ENCODE measurements at regions not wholly inside any gene's neighbourhood (a gene's known extent, or its start where the extent isn't known, plus 50 kb on each side); places are given as distances from the start of the nearest gene placed in this dataset.
A peak's percentile ranks its signal among the peaks of the same experiment; 100 is the strongest.

GRCh38 chr1:116854403-116854690 is 55.4 kb upstream of the PTGFRN start:
- H3K27me3 ChIP-seq: no peaks in the 10 kb centered on the region
- Mint-ChIP-seq H3K4me1 (peaks cover 49% of the 10 kb centered on the region), H3K36me3 (no peaks in the 10 kb centered on the region), H3K4me3 (peak overlapping the region; percentile 14), H3K9me3 (no peaks in the 10 kb centered on the region), H3K27ac (peak overlapping the region; percentile 43), H3K27me3 (ENCODE audit: insufficient read depth, low read depth) (peaks cover 9% of the 10 kb centered on the region)
- peaks cover 16% of the 10 kb centered on the region for H3F3A ChIP-seq (ENCODE audit: low read depth)
- H2AFZ ChIP-seq (replicated peaks): no peak overlapping the region
- no peak overlapping the region for H3K27ac ChIP-seq
- H3K9me3 ChIP-seq (ENCODE audit: low read depth): no peaks in the 10 kb centered on the region
- H4K20me1 ChIP-seq (ENCODE audit: low read depth): no peaks in the 10 kb centered on the region
- peaks cover 41% of the 10 kb centered on the region for H3K4me1 ChIP-seq
- TF ChIP-seq EZH2phosphoT487 (IDR thresholded peaks at IDR 0.05) (no peak), EZH2 (IDR thresholded peaks at IDR 0.05) (no peak)
- TF ChIP-seq, protein P1, sequence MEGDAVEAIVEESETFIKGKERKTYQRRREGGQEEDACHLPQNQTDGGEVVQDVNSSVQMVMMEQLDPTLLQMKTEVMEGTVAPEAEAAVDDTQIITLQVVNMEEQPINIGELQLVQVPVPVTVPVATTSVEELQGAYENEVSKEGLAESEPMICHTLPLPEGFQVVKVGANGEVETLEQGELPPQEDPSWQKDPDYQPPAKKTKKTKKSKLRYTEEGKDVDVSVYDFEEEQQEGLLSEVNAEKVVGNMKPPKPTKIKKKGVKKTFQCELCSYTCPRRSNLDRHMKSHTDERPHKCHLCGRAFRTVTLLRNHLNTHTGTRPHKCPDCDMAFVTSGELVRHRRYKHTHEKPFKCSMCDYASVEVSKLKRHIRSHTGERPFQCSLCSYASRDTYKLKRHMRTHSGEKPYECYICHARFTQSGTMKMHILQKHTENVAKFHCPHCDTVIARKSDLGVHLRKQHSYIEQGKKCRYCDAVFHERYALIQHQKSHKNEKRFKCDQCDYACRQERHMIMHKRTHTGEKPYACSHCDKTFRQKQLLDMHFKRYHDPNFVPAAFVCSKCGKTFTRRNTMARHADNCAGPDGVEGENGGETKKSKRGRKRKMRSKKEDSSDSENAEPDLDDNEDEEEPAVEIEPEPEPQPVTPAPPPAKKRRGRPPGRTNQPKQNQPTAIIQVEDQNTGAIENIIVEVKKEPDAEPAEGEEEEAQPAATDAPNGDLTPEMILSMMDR (IDR thresholded peaks at IDR 0.05): no peak
- no peak for DNase-seq (ENCODE audit: low spot score)
- no peak overlapping the region for H3K9ac ChIP-seq
- H3K79me2 ChIP-seq (ENCODE audit: low read depth): no peaks in the 10 kb centered on the region
- H3K4me2 ChIP-seq: no peak overlapping the region
- H3K36me3 ChIP-seq: no peaks in the 10 kb centered on the region
- no peak overlapping the region for H3K4me3 ChIP-seq

GRCh38 chr1:116854716-116855115 is 55.0 kb upstream of the PTGFRN start:
- H4K20me1 ChIP-seq (ENCODE audit: low read depth): no peaks in the 10 kb centered on the region
- no peak overlapping the region for H3K27ac ChIP-seq
- TF ChIP-seq EZH2phosphoT487 (IDR thresholded peaks at IDR 0.05): no peak
- TF ChIP-seq EZH2 (IDR thresholded peaks at IDR 0.05): no peak
- TF ChIP-seq, protein P1 (IDR thresholded peaks at IDR 0.05): no peak
- Mint-ChIP-seq H3K9me3 (peaks cover under 1% of the 10 kb centered on the region), H3K27ac (peak overlapping the region; percentile 4), H3K4me3 (peak overlapping the region; percentile 14), H3K36me3 (no peaks in the 10 kb centered on the region), H3K4me1 (peaks cover 49% of the 10 kb centered on the region), H3K27me3 (ENCODE audit: insufficient read depth, low read depth) (peaks cover 9% of the 10 kb centered on the region)
- no peak overlapping the region for H3K9ac ChIP-seq
- H3K27me3 ChIP-seq: no peaks in the 10 kb centered on the region
- no peak overlapping the region for H2AFZ ChIP-seq (replicated peaks)
- no peak overlapping the region for H3K4me2 ChIP-seq
- H3K36me3 ChIP-seq: no peaks in the 10 kb centered on the region
- H3K79me2 ChIP-seq (ENCODE audit: low read depth): no peaks in the 10 kb centered on the region
- no peak for DNase-seq (ENCODE audit: low spot score)
- H3K4me3 ChIP-seq: no peak overlapping the region
- H3F3A ChIP-seq (ENCODE audit: low read depth): peaks cover 16% of the 10 kb centered on the region
- peaks cover 41% of the 10 kb centered on the region for H3K4me1 ChIP-seq
- no peaks in the 10 kb centered on the region for H3K9me3 ChIP-seq (ENCODE audit: low read depth)

DNA sequence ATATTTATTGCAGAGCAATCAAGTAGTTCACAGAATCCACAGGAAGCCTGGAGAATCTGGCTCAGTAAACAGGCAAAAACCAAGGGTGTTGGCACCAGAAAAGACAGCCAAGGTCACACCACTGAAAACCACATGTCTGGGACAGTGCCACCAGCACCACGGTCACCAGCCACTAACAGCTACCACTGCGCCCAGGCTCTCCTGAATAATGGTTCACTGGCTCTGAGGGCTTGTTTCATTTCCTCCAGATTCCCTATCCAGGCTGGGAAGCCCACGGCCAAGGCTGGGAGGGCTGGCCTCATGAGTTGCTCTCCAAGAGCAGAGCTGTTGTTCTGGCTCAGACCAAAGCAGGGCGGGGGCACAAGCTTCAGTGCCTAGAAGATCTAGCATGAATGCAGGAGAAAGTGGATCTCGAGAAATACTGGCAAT is 54.5 kb upstream of the PTGFRN start:
- Histone ChIP-seq H3F3A (ENCODE audit: low read depth) (peaks cover 16% of the 10 kb centered on the region), H3K4me2 (peak overlapping the region; percentile 48), H3K27me3 (no peaks in the 10 kb centered on the region), H3K36me3 (no peaks in the 10 kb centered on the region), H2AFZ (replicated peaks) (no peak overlapping the region), H4K20me1 (ENCODE audit: low read depth) (no peaks in the 10 kb centered on the region), H3K9me3 (ENCODE audit: low read depth) (no peaks in the 10 kb centered on the region), H3K9ac (no peak overlapping the region), H3K27ac (no peak overlapping the region), H3K79me2 (ENCODE audit: low read depth) (no peaks in the 10 kb centered on the region), H3K4me1 (peaks cover 41% of the 10 kb centered on the region), H3K4me3 (no peak overlapping the region)
- peaks cover 2% of the 10 kb centered on the region for H3K9me3 Mint-ChIP-seq
- no peak overlapping the region for H3K27ac Mint-ChIP-seq
- peaks cover 49% of the 10 kb centered on the region for H3K4me1 Mint-ChIP-seq
- no peak for DNase-seq (ENCODE audit: low spot score)
- peaks cover 9% of the 10 kb centered on the region for H3K27me3 Mint-ChIP-seq (ENCODE audit: insufficient read depth, low read depth)
- TF ChIP-seq EZH2 (IDR thresholded peaks at IDR 0.05) (no peak), EZH2phosphoT487 (IDR thresholded peaks at IDR 0.05) (no peak)
- TF ChIP-seq, protein P1 (IDR thresholded peaks at IDR 0.05): no peak
- H3K4me3 Mint-ChIP-seq: no peak overlapping the region
- no peaks in the 10 kb centered on the region for H3K36me3 Mint-ChIP-seq
